ENCODE measurements at regions not wholly inside any gene's neighbourhood (a gene's known extent, or its start where the extent isn't known, plus 50 kb on each side); places are given as distances from the start of the nearest gene placed in this dataset.

DNA sequence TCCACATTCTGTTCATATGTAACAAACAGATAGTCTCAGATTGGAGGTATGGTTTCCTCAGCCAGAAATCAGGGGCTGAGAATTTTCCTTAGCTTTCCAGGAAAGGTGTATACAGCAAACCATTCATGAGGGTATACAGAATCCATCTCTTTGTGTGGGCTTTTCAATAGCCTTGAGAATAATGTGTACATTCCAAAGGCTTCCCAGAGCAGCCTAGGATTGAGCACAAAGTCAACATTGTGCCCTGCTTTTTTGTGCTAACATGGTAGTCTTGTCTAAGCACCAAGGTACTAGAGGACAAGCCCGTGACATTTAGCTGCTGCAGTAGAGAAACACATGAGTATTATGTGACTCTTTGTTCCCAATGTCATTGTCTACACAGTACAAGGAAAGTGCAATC is 322.1 kb upstream of the TANK start:
- TF ChIP-seq, protein P1, sequence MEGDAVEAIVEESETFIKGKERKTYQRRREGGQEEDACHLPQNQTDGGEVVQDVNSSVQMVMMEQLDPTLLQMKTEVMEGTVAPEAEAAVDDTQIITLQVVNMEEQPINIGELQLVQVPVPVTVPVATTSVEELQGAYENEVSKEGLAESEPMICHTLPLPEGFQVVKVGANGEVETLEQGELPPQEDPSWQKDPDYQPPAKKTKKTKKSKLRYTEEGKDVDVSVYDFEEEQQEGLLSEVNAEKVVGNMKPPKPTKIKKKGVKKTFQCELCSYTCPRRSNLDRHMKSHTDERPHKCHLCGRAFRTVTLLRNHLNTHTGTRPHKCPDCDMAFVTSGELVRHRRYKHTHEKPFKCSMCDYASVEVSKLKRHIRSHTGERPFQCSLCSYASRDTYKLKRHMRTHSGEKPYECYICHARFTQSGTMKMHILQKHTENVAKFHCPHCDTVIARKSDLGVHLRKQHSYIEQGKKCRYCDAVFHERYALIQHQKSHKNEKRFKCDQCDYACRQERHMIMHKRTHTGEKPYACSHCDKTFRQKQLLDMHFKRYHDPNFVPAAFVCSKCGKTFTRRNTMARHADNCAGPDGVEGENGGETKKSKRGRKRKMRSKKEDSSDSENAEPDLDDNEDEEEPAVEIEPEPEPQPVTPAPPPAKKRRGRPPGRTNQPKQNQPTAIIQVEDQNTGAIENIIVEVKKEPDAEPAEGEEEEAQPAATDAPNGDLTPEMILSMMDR (conservative IDR thresholded peaks at IDR 0.05; ENCODE audit: low read depth, low read length) = no peak
- no peak for TF ChIP-seq EZH2 (IDR thresholded peaks at IDR 0.05; ENCODE audit: borderline replicate concordance, low read depth, low read length, poor library complexity, severe bottlenecking)
